Stimulated activated CD4-positive, alpha-beta T cell treated with anti-CD3 and anti-CD28 coated beads, Interleukin-1b, Interleukin-23, amount 100 ng/mL, for 24 hours (primary cell): ENCODE measurements at regions not wholly inside any gene's neighbourhood (a gene's known extent, or its start where the extent isn't known, plus 50 kb on each side); places are given as distances from the start of the nearest gene placed in this dataset.
"Not testable (repeated sequence)": the region's sequence is repeated elsewhere in the genome, so short reads cannot be mapped to it uniquely, and the experiment has no call there.

Experiments
- DNase-seq, 4 experiments: peaks; one replicate each; pipeline ENCODE4 v3.0.0-alpha.2; 2020; ENCODE audit warnings: low read depth in 4 of 4, low spot score in 1 of 4

DNA sequence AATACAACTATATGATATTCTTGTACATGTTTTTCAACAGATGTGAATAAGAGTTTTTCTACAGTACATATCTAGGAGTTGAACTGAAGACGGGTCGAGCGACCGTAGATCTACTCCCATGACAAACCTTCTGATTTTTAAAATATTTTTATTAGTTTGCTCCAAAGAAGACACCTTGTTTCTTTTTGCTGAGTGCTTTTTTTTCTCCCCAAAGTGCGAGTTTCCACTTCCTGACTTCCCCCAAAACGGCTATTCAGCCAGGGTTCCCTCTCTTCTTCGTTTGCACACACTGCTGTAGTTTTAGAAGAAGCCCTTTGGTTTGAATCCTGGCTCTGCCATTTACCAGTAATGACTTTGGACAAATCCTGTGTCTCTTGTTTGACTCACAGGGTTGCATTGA is 241.7 kb upstream of the MAF start:
- DNase-seq = no peak

DNA sequence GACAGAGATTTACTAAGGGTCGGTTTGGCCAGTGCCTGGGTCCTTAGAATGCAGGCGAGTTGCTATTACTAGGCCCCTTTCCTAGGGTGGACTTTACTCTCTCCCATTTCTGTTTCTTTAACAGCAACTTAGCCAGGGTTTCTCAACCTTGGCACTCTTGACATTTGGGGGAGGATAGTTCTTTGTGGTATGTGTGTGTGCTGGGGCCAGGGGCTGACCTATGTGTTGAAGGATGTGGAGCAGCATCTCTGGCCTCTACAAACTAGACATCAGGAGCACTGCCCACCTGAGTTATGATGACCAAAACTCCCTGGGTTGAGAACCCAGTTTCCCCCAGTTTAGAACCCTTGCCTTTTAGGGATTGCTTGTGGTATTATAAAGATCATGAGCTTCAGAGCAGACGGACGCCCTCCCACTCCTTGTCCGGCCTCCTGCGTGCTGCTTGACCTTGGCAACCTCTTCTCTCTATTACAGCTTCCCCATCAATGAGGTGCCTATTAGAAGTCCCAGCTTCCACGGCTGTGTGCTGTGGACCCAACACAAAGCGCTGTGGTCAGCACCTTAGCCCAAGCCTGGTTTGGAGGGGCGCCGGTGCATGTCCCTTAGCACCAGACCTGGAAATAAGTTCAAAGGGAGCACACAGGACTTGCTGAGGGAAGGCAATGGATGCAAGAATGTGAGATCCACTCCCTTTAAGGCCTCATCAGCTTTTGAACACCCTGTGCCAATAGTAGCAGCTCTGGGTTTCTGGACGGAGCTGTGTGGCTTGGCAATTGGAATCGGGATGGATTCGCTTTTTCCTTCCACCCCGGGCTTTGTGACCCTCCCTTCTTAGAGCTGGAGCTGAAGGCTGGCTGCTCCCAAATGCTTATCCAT is 239.2 kb upstream of the MAF start:
- no peak for DNase-seq

- no peak for DNase-seq
These were observed 238.1 kb upstream of the MAF start for GRCh38 chr16:79838496-79839259.

DNA sequence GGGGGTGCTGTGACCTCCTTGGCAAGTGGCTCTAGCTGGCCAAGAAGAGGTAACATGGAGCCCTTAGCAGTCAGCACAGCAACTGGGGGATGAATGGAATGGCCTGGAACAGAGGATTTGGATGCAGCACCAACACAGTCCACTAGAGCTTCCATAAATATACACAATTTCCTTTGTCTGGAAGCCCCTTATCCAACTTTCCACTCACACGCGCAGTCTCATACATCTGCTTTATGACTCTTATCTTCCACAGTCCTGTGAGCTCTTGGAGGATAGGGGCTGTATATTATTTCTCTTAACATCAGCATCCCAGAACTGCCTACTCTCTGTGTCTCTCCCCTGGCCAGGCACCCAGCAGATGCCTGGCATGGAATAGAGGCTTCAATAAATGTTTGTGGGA is 235.6 kb upstream of the MAF start:
- DNase-seq = no peak

DNA sequence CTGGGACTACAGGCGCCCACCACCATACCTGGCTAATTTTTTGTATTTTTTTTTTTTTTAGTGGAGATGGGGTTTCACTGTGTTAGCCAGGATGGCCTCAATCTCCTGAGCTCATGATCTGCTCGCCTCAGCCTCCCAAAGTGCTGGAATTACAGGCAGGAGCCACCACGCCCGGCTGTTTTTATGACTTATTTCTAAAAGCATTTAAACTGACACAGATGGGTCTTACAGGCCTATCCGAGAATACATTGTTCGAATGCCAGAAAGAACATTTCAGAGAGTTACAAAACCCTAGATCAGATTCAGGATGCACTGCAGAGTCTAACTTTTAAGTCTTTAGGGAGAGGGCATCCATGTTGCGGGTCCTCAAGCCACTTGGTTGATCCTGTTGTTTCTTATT is 234.7 kb upstream of the MAF start:
- DNase-seq = no peak

DNA sequence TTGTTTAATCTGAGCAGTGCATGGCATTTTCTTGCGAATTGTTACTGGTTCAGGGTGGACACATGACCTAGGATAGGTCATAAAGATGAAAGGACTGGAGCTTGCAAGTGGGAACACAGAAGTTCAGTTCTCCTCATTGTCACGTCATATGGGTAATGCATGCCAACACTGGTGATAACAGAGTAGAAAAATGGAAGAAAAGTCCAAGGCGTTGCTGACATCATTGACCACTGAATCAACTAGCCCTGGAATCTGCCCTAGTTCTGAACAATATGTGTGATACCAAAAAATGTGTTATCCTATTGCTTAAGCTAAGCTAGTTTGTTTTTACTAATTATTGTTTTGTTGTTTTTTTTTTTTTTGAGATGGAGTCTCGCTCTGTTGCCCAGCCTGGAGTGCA is 234.2 kb upstream of the MAF start:
- DNase-seq = no peak

DNA sequence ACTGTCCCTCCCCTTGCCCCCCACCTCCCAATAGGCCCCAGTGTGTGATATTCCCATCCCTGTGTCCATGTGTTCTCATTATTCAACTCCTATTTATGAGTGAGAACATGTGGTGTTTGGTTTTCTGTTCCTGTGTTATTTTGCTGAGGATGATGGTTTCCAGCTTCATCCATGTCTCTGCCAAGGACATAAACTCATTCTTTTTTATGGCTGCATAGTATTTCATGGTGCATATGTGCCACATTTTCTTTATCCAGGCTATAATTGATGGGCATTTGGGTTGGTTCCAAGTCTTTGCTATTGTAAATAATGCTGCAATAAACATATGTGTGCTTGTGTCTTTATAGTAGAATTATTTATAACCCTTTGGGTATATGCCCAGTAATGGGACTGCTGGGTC is 233.5 kb upstream of the MAF start:
- not testable (repeated sequence) for DNase-seq

- DNase-seq = no peak
These were observed 233.0 kb upstream of the MAF start for GRCh38 chr16:79833559-79833958.

- DNase-seq = no peak
These were observed 226.4 kb upstream of the MAF start for GRCh38 chr16:79826732-79827475.

- DNase-seq = no peak
These were observed 224.5 kb upstream of the MAF start for GRCh38 chr16:79825002-79825401.

DNA sequence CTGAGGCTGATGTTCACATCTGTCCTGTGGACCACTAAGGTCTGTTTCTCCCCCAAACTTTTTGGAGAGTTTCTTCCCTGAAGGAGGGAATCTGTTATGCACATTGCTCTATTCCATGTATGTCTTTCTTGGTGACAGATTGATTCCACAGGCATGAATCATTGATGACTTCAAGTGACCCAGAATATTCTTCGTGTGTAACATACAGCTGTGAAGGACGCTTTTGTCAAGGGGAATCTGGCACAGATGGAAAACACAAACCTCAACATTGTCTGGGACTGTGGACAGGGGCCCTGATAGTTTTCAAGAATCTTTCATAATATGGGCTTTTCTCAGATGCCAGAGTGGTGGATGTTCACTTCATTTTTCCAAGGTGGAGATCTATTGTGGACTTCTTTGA is 223.1 kb upstream of the MAF start:
- DNase-seq = no peak

GRCh38 chr16:79821911-79822310 is 221.4 kb upstream of the MAF start:
- no peak for DNase-seq

DNA sequence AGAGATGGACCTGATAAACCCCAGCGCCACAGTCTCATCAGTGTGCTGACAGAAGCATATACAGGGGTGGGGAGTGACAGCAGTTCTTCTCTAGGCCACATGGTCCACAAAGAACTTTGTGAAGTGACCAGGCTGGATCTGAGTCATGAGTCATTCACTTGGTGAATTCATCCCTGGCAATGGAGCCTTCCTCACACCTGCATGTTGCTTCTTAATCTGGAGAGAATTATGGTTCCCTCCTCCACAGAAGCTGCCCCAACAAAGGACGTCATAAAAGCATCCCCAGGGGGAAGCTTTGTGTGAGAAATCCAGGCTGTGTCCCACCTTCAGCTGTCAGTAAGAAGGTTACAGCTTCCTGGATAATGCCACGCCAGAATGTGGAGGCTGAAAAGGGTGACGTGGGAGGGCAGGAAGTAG is 215.6 kb upstream of the MAF start:
- no peak for DNase-seq

GRCh38 chr16:79815049-79815448 is 214.5 kb upstream of the MAF start:
- DNase-seq = no peak

DNA sequence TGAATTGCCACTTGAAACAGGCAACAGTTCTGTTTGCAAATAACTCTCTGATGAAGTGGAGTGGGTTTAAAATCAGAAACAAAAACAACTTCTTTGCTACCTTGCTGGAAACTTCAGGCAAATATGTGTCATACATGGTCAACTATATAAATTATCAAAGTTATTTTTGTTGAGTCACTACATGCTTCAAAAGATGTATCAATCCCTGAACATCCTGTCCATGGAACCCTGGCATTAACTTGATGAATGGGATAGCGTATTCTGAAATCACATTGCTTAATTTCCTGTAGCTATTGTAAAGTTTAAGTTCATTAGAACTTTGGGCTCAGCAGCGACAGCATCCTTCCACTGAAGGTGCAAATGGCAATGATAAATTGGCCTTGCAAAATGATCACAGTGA is 213.6 kb upstream of the MAF start:
- DNase-seq = no peak

- DNase-seq = no peak
These were observed 211.0 kb upstream of the MAF start for GRCh38 chr16:79811541-79811940.

DNA sequence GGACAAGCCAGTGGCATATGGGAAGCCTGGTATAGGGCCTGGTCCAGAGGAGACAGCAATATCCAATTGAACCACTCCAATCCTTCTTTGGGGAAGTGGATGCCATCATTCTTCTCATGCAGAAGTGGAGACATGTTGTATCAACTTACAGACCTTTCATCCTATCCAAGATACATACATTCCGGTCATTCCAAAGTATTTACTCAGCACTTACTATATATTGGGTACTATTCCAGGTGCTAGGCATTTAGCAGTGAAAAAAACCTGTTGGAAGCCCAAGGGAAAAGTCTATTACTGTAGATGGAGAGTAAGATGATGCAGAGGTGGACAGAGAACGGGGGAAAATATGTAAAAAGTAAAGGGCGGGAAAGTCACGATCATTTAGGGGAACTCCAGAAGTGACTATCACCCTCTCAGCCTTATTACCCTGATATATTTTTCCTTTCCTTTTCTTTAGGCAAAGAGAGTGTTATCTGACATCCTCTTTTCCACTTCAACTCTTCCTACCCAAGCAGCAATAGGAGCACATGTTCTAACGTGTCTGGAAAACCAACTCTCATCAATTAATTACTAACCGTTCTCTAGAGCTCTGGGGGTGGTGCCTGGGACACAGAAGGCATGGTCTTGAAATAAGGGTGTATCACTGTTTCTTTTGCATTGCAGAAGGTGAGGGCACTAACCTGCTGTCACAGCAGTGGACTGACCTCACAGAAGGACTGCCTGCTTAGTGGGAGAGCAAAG is 210.1 kb upstream of the MAF start:
- DNase-seq = no peak

- no peak for DNase-seq
These were observed 208.8 kb upstream of the MAF start for GRCh38 chr16:79809376-79809775.

- no peak for DNase-seq
These were observed 208.2 kb upstream of the MAF start for GRCh38 chr16:79808731-79809130.

DNA sequence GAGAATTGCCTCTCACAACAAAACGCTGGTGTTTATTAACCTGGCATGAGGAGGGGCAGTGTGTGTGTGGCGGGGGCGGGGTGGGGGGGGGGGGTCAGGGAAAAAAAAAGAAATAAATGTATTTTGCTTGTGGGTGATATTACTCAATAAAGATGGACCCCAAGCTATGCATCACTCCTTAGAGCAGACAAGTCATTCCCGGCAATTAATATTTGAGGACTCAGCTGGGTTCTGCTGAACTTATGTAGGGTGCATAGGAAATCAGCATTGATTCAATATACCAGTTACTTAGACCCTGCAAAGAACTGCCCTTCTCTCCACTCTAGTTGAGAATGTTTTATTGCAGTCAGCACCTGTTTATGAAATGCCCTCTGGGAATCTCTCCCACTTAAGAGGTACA is 206.2 kb upstream of the MAF start:
- DNase-seq = no peak

GRCh38 chr16:79805621-79806020 is 205.1 kb upstream of the MAF start:
- DNase-seq = no peak
